C1 segment of cervical spinal cord (tissue), 14 donors: ENCODE measurements at regions not wholly inside any gene's neighbourhood (a gene's known extent, or its start where the extent isn't known, plus 50 kb on each side); places are given as distances from the start of the nearest gene placed in this dataset.

Experiments used
- DNase-seq, 14 donors: peaks; one replicate each; lab custom pipeline; 2025; lab: John Stamatoyannopoulos, UW

DNA sequence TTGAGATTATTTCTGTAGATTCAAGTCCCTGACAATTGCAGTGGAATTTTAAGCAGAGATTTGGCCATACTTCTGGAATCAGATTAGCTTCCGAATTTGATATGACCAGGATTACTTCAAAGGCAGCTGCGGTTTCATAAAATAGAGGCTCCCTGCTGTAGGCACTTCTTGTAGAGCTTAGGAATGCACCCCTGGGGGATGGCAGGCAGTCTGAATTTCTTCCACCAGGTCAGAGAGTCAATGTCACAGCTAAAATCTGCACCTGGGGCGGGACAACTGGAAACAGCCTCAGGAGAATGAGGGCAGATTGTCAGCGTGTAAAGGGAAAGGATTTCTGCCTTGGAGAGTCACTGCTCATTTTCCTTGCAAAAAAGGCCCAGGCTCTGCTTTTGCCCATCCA lies 182.6 kb downstream of the ARRDC4 start:
- DNase-seq, result no peak

GRCh38 chr15:98144388-98144787 lies 183.9 kb downstream of the ARRDC4 start:
- no peak for DNase-seq

DNA sequence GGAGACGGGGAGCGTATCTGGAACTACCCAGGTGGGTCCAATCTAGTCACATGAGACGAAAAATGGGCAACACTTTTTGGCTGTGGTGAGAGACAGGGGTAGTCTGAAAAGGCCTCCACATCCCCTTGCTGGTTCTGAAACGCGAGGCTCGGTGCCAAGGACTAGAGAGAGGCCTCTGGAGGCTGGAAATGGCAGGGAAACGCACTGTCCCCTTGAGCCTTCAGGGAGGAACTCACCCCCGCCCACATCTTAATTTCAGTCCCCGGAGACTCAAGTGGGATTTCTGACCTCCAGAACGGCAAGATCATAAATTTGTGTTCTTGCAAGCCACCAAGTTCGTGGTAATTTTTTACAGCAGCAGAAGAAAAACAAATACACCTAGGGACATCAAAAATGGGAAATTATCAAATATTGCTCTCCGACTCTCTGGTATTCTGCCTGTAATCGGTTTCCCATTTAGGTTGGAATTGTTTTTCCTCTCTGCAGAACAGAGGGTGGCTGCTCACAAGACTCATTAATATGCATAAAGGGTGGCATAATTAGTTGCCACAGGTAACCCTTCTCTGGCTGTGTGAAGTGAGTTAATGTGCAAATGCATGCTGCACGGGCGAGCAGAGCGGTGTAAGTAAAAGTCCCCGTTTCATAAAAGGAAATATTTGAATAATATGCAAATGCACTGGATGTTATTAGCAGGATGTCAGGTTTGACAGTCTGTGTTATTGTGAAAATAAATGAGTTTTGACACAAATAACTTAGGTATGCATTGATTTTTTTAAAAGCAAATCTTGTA lies 185.7 kb downstream of the ARRDC4 start:
- DNase-seq, result no peak

GRCh38 chr15:98147415-98147814 lies 186.9 kb downstream of the ARRDC4 start:
- DNase-seq, result no peak

DNA sequence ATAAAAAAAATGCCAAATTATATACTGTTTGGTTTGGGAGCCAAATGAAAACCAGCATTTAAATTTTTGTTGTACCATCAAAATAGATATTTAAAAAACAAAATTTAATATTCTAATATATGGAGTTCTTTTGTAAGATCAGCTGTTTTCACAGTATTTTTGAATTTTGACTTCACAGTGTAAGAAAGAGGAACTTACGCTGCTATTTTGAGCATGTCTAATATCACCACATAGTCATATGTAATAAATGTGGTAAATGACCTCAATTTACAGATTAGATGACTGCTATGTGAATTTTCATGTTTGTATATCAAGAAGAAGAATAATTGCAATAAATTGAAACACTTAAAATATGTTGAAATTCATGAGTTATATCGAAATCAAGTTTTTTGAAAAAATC lies 189.6 kb downstream of the ARRDC4 start:
- DNase-seq, result no peak

- DNase-seq, result no peak
Observed at GRCh38 chr15:98150536-98150935, 190.0 kb downstream of the ARRDC4 start.

GRCh38 chr15:98151096-98151495 lies 190.6 kb downstream of the ARRDC4 start:
- no peak for DNase-seq

DNA sequence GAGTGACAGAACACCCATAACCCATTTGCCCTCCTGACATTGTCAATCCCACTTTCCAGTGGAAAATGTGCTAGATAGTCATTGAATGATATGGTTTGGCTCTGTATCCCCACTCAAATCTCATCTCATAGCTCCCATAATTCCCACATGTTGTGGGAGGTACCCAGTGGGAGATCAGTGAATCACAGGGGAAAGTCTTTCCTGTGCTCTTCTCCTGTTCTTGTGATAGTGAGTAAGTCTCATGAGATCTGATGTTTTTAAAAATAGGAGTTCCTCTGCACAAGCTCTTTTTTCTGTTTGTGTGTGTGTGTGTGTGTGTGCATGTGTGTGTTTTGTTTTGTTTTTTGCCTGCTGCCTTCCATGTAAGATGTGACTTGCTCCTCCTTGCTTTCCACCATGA lies 191.7 kb downstream of the ARRDC4 start:
- DNase-seq, result no peak

DNA sequence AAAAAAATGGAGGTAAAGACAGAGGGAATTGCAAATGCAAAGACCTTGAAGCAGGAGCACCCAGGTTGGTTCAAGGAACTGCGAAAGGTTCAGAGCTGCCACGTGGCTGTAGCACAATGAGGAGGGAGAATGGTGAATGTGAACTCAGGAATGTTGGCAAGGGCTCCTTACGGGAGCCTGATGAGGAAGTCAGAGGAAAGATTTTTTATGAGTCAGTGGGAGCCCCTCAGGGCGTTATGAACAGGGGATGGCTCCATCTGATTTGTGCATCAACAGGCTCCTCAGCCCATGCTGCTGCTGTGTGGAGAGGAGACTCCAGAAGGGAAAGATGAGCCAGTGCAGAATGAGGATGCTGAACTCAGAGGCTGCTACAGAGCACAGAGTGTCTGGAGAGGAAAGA lies 194.4 kb downstream of the ARRDC4 start:
- no peak for DNase-seq

DNA sequence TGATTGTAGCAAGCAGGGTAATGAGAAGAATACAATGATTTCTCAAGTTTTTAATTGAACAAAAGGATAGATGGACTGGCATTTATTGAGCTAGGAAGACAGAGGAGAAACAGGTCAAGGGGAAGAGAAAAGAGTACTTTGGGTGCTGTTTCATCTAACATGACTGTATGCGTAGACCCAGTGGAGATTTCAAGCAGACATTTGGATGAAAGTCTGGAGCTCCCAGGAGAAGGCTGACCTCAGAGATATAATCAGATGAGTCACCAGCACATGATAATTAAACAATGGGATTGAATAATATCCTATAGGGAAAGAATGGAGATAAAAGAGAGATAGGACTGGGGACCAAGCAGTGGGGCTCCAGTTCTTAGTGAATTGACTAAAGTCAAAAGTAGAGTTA lies 194.9 kb downstream of the ARRDC4 start:
- DNase-seq, result no peak

DNA sequence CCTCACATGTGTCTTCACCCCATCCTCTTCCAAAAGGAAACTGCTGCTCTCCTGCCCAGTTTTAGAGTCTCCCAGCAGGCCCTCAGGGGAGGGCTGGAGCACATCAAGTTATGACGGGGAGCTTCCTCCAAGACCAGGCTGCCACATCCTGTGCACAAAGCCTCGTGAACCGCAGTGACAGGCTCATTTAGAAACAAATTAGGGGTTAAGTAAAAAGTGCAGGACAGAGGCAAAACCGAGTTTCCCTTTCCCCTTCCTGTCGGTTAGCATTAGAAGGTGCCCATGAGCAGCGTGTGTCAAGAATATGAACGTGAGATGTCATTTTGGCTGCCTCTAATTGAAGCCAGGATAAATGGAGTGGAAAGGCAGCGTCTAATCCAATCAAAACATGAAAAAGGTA lies 199.7 kb downstream of the ARRDC4 start:
- no peak for DNase-seq

GRCh38 chr15:98163319-98164045 lies 203.0 kb downstream of the ARRDC4 start:
- no peak for DNase-seq

DNA sequence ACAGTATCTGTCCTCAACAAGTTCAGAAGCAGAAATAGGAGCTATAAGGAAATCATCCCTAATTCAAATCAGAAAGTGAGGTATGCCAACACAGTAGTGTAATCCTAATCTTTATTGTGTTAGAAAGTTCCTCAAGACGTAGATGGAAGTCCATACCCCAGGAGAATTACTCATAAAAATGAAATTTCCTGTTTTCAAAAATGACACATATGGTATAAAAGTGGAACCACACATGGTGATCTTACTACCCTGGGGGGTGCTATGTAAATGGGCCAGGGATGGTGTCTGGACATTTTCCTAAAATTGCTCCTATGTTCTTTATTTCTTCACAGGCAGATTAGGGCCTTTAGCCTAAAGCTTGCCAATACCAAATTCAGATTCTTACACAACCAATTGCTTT lies 204.1 kb downstream of the ARRDC4 start:
- no peak for DNase-seq

DNA sequence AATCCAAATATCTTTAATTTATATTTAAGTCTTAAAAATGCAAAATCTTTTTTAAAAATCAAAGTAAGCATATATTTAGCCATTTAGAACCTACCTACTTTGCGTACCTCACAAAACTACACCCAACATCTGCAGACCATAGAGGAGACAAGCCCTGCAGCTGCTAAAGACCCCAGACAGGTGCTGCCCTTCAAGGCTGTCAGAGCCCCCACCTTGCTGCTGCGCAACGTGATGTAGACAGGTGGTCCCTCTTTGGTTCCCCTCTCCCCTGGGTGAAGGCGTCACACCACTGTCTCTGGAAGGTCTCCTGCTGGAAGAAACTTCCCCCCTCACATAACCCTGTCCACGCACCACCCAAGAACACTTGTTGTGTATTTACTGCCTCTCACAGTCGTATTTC lies 204.5 kb downstream of the ARRDC4 start:
- no peak for DNase-seq

- no peak for DNase-seq
Observed at GRCh38 chr15:98167722-98168268, 207.3 kb downstream of the ARRDC4 start.

DNA sequence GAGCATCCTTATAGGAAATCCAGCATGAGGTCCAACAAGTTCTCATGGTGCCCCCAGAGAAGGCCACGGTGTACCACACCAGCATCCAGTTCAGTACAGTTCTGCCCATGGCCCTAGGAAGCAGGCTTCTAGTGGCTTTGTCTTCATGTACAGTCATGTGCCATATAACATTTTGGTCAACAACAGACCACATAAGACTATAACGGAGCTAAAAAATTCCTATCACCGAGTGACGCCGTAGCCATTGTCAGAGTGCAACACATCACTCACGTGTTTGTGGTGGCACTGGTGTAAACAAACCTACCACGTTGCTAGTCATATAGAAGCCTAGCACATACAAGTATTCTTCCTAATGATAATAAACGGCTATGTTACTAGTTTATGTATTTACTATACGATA lies 209.0 kb downstream of the ARRDC4 start:
- DNase-seq, result no peak

- DNase-seq, result no peak
Observed at GRCh38 chr15:98174286-98174685, 213.8 kb downstream of the ARRDC4 start.

DNA sequence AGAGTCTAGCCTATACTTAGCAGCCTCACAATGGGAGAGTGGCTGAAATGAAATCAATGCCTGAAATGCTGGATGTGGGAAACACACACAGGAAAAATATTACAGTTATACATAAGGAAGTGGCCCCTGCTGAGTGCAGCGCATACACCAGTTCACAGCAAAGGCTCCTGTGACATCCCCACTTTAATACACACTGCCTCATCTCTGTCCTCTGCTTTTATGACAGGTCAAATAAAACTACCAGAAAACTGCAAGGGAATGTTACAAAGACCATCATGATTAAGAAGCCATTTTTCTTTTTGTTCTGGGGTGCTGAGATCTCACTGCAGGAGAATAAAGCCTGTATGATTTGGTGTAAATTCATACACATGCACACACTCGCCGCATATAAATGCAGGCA lies 214.3 kb downstream of the ARRDC4 start:
- DNase-seq, result no peak

GRCh38 chr15:98177966-98178592 lies 217.6 kb downstream of the ARRDC4 start:
- DNase-seq, result peak in 6 of 14 donors; percentile 1 to 18 (median 8)

DNA sequence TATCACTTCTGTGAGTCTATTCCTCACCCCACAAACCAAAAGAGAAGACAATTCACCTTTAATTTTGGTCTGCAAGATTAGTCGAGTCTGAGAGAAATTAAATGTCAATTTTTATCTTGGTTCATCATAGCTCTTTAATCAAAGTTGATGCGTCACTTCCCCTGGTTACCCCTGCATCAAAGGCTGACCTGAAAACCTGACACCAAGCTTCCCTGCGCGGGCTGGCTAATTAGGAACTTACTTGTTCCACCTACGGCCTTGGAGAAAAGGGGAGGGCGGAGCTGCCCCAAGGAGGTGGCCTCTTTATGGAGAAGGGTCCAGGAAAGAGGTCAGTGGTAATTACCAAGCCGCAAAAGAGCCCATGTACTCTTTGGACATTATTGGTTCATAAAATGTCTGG lies 218.4 kb downstream of the ARRDC4 start:
- no peak for DNase-seq

- DNase-seq, result no peak
Observed at GRCh38 chr15:98187549-98187948, 227.0 kb downstream of the ARRDC4 start.

- no peak for DNase-seq
Observed at GRCh38 chr15:98190914-98191313, 230.4 kb downstream of the ARRDC4 start.
